Ovary (tissue), 7 donors: ENCODE measurements at regions not wholly inside any gene's neighbourhood (a gene's known extent, or its start where the extent isn't known, plus 50 kb on each side); places are given as distances from the start of the nearest gene placed in this dataset.

ENCODE experiments used
- DNase-seq, 5 donors: peaks; one replicate each; pipeline ENCODE4 v3.0.0-alpha.2; 2019 to 2020
- H3K27ac ChIP-seq, 2 donors: fragments of 200-600 bp; one replicate each; pipeline versions ENCODE4 v1.5.1 to v1.8.0; 2019 to 2022
- H3K27me3 ChIP-seq: fragments of 200-600 bp; one replicate; pipeline ENCODE4 v1.8.0; 2022
- H3K36me3 ChIP-seq: fragments of 200-600 bp; sonication (generic); one replicate; pipeline ENCODE4 v1.5.1; 2019
- H3K4me1 ChIP-seq: one replicate; pipeline ENCODE4 v1.8.1; 2013; ENCODE audit warnings: mild to moderate bottlenecking, moderate library complexity; ENCODE audit not compliant: insufficient read depth
- H3K4me3 ChIP-seq: fragments of 200-600 bp; sonication (generic); one replicate; pipeline ENCODE4 v1.5.1; 2017
- H3K9me3 ChIP-seq, 2 donors: fragments of 200-600 bp in 1 of 2; sonication (generic) in 1 of 2; one replicate each; pipeline versions ENCODE4 v1.5.1 to v1.8.1; 2013 to 2019; ENCODE audit warnings: mild to moderate bottlenecking in 1 of 2, moderate library complexity in 1 of 2
- EP300 ChIP-seq: sonication (generic); formaldehyde crosslinking; IDR thresholded peaks from one replicate; pipeline ENCODE4 v1.6.1; 2017; ENCODE audit warnings: antibody characterized with exemption
- POLR2A ChIP-seq: fragments of 450-650 bp; IDR thresholded peaks from one replicate; pipeline ENCODE4 v1.6.1; 2017; ENCODE audit warnings: antibody characterized with exemption, mild to moderate bottlenecking, moderate library complexity
- WGBS, 3 donors: extraction: QIAGEN DNeasy Blood & Tissue Kit in 1 of 3; methylation state at CpG; one replicate each; pipeline versions ENCODE4 v1.1.5 to v1.1.7; 2013 to 2017; 5-methylcytosine and 5-hydroxymethylcytosine counted together
- intact Hi-C, 4 donors: fragments of 100-400 bp; cut with DNase I; formaldehyde crosslinking; loops; one replicate each; pipeline versions ENCODE4 v1.11.0 to v1.15.1; 2022 to 2023
- TF ChIP-seq, protein P1 (sequence below), 3 donors: fragments of 450-650 bp in 2 of 3; fragments of 200-600 bp in 1 of 3; IDR thresholded peaks; one replicate each; pipeline versions ENCODE4 v1.5.1 to v1.8.0; 2016 to 2022; ENCODE audit warnings: antibody characterized with exemption in 3 of 3, mild to moderate bottlenecking in 1 of 3
- donor health status: DM: no; HTN: no; CAD: no; lungs with moderate emphysema.
- donor health status: DM: no; HTN: no; CAD: no.
- donor health status: Bipolar disorder and iron deficiency.
- donor health status: DM: no; HTN: no; CAD: no.
- donor health status: DM: yes; HTN: yes; CAD: no.

GRCh38 chr2:217471319-217471718 lies 531.5 kb downstream of the TNS1 start:
- Histone ChIP-seq H3K36me3 (no peaks in the 10 kb centered on the region), H3K27me3 (no peaks in the 10 kb centered on the region), H3K9me3 (no peaks in the 10 kb centered on the region), H3K27ac (no peak overlapping the region), H3K4me1 (peaks cover 8% of the 10 kb centered on the region), H3K4me3 (no peak overlapping the region)
- TF ChIP-seq, protein P1, sequence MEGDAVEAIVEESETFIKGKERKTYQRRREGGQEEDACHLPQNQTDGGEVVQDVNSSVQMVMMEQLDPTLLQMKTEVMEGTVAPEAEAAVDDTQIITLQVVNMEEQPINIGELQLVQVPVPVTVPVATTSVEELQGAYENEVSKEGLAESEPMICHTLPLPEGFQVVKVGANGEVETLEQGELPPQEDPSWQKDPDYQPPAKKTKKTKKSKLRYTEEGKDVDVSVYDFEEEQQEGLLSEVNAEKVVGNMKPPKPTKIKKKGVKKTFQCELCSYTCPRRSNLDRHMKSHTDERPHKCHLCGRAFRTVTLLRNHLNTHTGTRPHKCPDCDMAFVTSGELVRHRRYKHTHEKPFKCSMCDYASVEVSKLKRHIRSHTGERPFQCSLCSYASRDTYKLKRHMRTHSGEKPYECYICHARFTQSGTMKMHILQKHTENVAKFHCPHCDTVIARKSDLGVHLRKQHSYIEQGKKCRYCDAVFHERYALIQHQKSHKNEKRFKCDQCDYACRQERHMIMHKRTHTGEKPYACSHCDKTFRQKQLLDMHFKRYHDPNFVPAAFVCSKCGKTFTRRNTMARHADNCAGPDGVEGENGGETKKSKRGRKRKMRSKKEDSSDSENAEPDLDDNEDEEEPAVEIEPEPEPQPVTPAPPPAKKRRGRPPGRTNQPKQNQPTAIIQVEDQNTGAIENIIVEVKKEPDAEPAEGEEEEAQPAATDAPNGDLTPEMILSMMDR (IDR thresholded peaks at IDR 0.05), result no peak
- TF ChIP-seq EP300 (no peak), POLR2A (no peak)
- 81 to 94% (median 83%) methylated on average over 1 of the region's 1 CpG for WGBS, 3 donors
- DNase-seq, result no peak
- intact Hi-C loops, result no loop called here

DNA sequence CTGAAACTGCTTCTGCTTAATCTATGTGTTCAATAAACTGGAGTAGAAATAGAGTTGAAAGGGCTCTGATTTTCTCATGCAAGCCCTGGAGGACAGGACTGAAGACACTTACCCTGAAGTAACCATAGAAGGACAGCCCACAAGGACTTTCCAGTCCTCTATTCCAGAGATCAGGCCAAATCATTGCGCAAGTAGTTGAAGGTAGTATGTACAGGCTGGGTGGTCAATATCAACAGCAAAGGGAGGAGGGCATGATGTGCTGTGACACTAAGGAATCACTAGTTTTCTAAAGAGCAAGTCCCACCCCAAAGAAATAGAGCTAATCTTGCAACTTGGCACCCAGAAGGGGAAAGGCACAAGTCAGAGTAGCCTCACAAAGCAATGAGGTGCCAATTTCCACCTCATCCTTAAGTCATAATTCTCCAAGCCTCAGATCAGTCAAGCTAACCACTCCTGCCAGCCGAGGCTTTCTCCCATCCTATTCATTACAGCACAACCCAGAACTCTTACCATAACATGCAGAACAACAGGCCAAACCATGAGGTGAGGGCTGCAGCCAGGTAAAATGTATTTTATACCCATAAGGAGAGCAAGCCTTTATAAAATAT lies 533.5 kb downstream of the TNS1 start:
- TF ChIP-seq, protein P1 (IDR thresholded peaks at IDR 0.05), result no peak
- TF ChIP-seq POLR2A (no peak), EP300 (no peak)
- WGBS, 3 donors, result 95 to 97% (median 96%) methylated on average over 2 of the region's 2 CpGs
- no peak for DNase-seq
- peaks cover 5% of the 10 kb centered on the region for H3K4me1 ChIP-seq
- H3K9me3 ChIP-seq, result no peaks in the 10 kb centered on the region
- no peak overlapping the region for H3K4me3 ChIP-seq
- H3K36me3 ChIP-seq, result no peaks in the 10 kb centered on the region
- no peak overlapping the region for H3K27ac ChIP-seq
- H3K27me3 ChIP-seq, result no peaks in the 10 kb centered on the region
- intact Hi-C loops, result no loop called here

DNA sequence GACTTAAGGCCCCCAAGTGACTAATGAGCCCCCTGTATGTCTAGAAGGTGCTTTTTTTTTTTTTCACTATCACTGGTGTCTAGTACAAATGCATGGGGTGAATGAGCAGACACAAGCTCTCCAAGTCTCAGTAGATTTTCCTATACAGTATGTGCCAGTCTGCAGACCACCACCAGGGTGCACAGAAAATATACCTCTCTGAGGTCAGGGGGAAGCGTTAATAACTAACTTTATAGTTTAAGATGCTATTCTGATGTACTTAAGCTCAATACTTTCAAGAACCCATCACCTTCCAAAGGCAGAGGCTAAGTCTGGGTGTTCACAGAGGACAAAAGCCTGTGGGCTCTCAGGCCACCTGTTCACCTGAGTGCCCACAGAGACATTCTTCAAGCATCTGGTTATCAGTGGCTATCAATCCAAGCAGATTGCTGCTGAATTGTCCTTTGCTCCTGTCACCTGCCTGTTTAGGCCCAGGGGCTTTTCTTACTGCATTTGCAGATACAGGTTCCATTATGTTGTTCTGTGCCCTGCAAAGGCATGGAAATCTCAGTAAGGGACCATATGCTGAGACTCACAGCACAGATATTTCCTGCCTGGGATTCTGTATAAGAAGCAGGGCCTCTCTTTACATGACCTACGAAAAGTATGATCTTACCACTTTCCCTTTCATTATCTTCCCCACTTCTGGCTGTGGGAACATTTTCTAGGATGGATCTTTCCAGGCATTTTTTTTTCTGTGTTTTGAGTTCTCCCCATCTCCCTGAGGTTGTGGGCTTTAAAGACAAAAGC lies 534.6 kb downstream of the TNS1 start:
- Histone ChIP-seq H3K9me3 (no peaks in the 10 kb centered on the region), H3K4me1 (peaks cover 5% of the 10 kb centered on the region), H3K4me3 (no peak overlapping the region), H3K36me3 (no peaks in the 10 kb centered on the region), H3K27ac (peak overlapping the region in 1 of 2 donors; percentile 57), H3K27me3 (no peaks in the 10 kb centered on the region)
- DNase-seq, result no peak
- no peak for TF ChIP-seq POLR2A
- TF ChIP-seq, protein P1 (IDR thresholded peaks at IDR 0.05), result no peak
- no peak for TF ChIP-seq EP300
- intact Hi-C loops, result no loop called here
- 83 to 85% (median 84%) methylated on average over 2 of the region's 2 CpGs for WGBS, 3 donors

- intact Hi-C loops, result no loop called here
- no peaks in the 10 kb centered on the region for H3K36me3 ChIP-seq
- TF ChIP-seq, protein P1 (IDR thresholded peaks at IDR 0.05), result no peak
- TF ChIP-seq EP300 (no peak), POLR2A (no peak)
- DNase-seq, result peak in 4 of 5 donors; percentile 20 to 61 (median 37)
- peak overlapping the region in 1 of 2 donors; percentile 66 for H3K27ac ChIP-seq
- peaks cover 5% of the 10 kb centered on the region for H3K4me1 ChIP-seq
- no peak overlapping the region for H3K4me3 ChIP-seq
- no peaks in the 10 kb centered on the region for H3K27me3 ChIP-seq
- H3K9me3 ChIP-seq, result no peaks in the 10 kb centered on the region
- WGBS, 3 donors, result 20 to 45% (median 28%) methylated on average over 8 of the region's 8 CpGs
Measured at GRCh38 chr2:217467331-217467730, 535.5 kb downstream of the TNS1 start.
